HG03025 (cell line): ENCODE measurements at regions not wholly inside any gene's neighbourhood (a gene's known extent, or its start where the extent isn't known, plus 50 kb on each side); places are given as distances from the start of the nearest gene placed in this dataset.

Experiments used
- ATAC-seq: cut with Tn5 transposase; IDR thresholded peaks from one replicate; pipeline ENCODE4 v1.9.1; 2021; ENCODE audit warnings: mild to moderate bottlenecking, moderate library complexity; ENCODE audit not compliant: unreplicated experiment, low FRiP score

- ATAC-seq = no peak
These were observed 130.2 kb upstream of the SYNDIG1 start for GRCh38 chr20:24339210-24339641.

GRCh38 chr20:24337551-24337950 lies 131.9 kb upstream of the SYNDIG1 start:
- no peak for ATAC-seq

GRCh38 chr20:24337069-24337468 lies 132.4 kb upstream of the SYNDIG1 start:
- no peak for ATAC-seq

GRCh38 chr20:24334830-24335229 lies 134.6 kb upstream of the SYNDIG1 start:
- ATAC-seq = no peak

DNA sequence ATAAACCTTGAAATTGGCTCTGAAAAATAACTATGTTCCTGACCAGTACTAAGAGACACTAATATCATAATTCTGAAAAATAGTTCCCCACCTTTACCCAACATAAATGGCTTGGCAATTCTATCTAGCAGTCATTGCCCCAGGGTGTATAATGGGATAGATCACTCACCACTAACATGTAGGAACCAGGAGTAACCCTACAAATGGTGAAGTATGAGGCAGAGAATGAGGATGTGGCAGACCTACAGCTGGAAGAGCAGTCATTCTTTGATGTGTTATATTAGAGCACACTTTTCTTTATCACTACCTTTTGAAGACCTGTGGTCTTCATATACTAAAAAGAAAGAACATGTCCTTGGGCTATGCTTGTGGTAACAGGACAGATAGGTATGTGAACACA lies 136.5 kb upstream of the SYNDIG1 start:
- ATAC-seq = no peak

DNA sequence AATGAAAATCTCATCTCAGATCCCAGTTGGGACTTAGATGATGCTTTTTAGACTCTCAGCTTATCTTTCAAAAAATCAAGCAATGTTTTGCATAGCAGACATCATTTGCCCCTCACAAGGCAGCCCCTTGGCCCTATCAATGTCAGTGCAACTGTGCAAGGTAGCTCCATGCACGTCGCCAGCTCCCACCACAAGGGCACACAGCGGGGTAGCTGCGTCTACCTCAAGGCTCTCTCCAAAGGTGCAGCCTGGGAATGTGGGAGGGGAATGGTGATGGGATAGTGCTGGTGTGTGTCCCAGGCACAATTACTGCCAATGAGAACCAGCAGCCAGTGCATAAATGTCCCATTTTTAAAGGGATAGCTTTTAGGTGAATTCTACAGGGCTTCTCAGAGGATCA lies 137.5 kb upstream of the SYNDIG1 start:
- ATAC-seq = no peak

DNA sequence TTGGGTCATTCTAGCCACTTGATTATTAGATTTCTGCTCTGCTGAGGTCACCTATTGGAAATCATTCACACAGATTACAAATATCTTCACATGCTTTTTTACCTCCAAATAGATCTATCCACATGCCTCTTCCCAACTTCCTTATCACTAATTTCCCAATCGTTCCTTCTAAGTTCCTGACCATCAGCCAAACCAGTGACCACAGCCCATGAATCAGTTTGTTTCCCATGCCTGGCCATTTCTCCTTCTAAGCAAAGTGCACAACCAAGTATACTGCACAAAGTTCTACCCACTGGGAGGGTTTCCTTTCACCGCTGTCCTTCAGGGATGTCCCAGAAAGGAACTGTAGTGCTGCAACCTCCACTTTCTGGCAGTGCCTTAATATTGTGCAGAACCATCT lies 140.5 kb upstream of the SYNDIG1 start:
- ATAC-seq = no peak

GRCh38 chr20:24321973-24322372 lies 147.5 kb upstream of the SYNDIG1 start:
- ATAC-seq = no peak

GRCh38 chr20:24318569-24319352 lies 150.7 kb upstream of the SYNDIG1 start:
- no peak for ATAC-seq

GRCh38 chr20:24317224-24317623 lies 152.2 kb upstream of the SYNDIG1 start:
- no peak for ATAC-seq

DNA sequence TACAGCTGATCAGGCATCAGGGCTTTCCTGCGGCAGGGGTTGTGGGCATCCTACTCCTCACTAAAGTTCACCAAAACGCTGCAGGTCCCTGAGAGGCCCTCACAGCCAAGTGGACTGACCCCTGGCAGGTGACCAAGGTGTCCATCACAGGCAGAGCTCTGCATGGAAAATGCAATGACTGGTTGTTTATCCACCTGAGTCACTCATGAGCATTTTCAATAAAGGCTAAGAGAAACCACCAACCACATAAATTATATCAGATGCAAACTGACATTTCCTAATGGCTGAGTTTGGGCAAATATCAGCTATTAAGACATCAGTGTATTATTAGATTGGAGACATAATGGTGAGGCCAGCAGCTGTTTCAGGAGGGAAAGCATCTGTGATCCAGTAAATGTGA lies 152.7 kb upstream of the SYNDIG1 start:
- ATAC-seq = no peak

GRCh38 chr20:24314053-24314452 lies 155.4 kb upstream of the SYNDIG1 start:
- ATAC-seq = no peak

- no peak for ATAC-seq
These were observed 159.8 kb upstream of the SYNDIG1 start for GRCh38 chr20:24309596-24309995.

DNA sequence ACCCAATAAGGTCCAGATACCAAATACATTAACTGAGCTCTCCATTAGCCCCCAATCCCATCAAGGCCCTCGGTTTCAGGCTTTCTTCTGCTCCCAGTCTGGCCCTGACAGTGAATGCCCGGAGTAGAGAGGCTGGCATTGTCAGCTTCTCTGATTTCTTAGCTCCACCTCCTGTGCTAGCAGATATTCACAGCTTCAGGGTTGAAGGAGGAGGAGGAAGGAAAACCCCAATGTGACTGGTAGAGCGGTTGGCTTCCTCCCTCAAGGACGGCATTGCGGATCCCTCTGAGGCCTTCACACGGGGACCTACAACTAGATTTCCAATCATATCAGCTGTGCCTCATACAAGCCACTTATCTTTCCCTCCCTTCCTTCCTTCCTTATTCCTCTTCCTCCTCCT lies 164.1 kb upstream of the SYNDIG1 start:
- ATAC-seq = no peak

DNA sequence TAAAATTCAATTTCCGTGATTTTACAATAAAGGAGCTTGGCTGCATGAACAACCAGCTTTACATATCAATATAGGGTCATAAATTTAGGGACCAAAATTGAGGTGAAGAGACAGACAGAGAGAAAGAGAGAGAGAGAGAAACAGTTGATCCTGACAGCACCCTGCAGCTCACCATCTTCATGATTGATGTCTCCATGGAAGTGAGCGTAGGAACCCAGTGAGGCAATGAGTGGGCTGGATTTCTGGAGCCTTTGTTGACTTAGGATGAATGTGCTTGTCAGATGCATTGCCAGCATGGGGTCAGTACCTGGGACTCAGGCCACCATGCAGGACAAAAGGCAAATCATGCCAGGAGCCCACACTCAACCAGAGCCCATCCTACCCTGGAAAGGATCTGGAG lies 165.1 kb upstream of the SYNDIG1 start:
- no peak for ATAC-seq

GRCh38 chr20:24303393-24304170 lies 165.8 kb upstream of the SYNDIG1 start:
- no peak for ATAC-seq

DNA sequence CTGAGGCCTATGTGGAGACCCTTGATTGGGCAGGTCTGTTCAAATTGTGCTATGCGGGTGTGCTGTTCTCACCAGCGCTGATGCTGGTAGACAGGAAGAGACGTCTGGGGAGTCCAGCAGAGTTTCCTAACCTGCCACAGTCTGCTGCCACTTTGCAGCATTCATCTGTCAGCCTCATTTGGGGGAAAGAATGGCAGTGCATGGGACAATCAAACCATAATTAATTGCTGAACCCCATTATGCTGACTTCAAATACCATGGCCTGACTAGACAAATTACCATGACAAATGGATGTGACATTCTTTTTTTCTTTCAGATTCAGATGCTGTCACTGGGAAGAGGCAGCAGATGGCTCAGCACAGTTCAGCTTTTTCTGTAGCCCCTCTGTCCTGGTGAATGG lies 171.4 kb upstream of the SYNDIG1 start:
- ATAC-seq = no peak

GRCh38 chr20:24296477-24297261 lies 172.8 kb upstream of the SYNDIG1 start:
- no peak for ATAC-seq

- ATAC-seq = no peak
These were observed 178.4 kb upstream of the SYNDIG1 start for GRCh38 chr20:24291014-24291413.

DNA sequence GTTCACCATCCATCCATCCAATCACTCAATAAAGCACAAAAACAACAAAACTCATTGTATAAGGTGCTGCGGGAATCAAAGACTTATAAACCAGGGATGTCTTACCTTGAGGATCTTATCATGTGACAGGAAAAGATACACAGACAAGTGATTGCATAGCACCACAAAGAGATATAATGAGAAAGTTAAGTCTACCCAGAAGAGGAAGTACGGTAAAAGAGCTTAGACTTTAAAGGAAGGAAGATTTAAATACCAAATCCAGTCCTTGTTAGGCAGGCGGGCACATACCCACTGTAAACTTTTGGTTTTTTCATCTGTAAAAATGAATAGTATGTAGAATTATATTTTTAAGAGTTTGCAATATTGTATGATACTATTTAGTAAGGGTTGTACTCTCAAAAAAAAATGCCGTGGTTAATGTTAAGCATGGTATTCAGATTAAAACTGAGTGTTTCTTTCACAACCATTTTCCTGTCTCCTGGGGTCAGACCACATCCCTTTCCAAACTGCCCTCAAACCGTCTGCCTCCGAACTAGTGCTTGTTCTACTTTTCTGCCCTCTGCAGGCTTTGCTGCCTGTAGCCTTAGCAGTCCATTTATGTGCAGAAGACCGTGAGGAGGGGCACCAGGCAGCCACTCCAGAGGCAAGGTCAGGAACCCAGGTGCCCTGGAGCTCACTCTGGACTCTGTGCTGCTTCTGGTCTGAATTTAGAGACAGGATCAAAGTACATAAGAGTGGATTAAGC lies 179.5 kb upstream of the SYNDIG1 start:
- ATAC-seq = no peak
